PFSK-1 (cell line): ENCODE measurements at regions not wholly inside any gene's neighbourhood (a gene's known extent, or its start where the extent isn't known, plus 50 kb on each side); places are given as distances from the start of the nearest gene placed in this dataset.

Source experiments
- FOXP2 ChIP-seq: optimal IDR thresholded peaks from 2 replicates; pipeline ENCODE3; 2011; ENCODE audit warnings: borderline replicate concordance, control low read depth, inconsistent platforms; ENCODE audit not compliant: insufficient read depth; ENCODE audit errors: extremely low read length, extremely low read depth
- POLR2AphosphoS5 ChIP-seq: IDR thresholded peaks from 2 replicates; pipeline ENCODE4 v1.6.1; 2012; ENCODE audit warnings: low read depth, mild to moderate bottlenecking, control low read depth, low read length, moderate library complexity
- SIN3A ChIP-seq: IDR thresholded peaks from 2 replicates; pipeline ENCODE4 v1.6.1; 2012; ENCODE audit warnings: mild to moderate bottlenecking, low read length, moderate library complexity, borderline replicate concordance; ENCODE audit not compliant: insufficient read depth
- TAF1 ChIP-seq: IDR thresholded peaks from 2 replicates; pipeline ENCODE4 v1.6.1; 2012; ENCODE audit warnings: low read length, control low read depth, borderline replicate concordance; ENCODE audit not compliant: insufficient read depth
- TF ChIP-seq, protein P1 (sequence below), 2 experiments: IDR thresholded peaks; 2 replicates each; pipeline versions ENCODE4 v1.6.1 to v1.8.0; 2011 to 2012; ENCODE audit warnings: low read depth in 2 of 2, low read length in 2 of 2, control low read depth in 1 of 2, inconsistent platforms in 1 of 2, mild to moderate bottlenecking in 1 of 2, moderate library complexity in 1 of 2; ENCODE audit not compliant: insufficient read depth in 1 of 2

DNA sequence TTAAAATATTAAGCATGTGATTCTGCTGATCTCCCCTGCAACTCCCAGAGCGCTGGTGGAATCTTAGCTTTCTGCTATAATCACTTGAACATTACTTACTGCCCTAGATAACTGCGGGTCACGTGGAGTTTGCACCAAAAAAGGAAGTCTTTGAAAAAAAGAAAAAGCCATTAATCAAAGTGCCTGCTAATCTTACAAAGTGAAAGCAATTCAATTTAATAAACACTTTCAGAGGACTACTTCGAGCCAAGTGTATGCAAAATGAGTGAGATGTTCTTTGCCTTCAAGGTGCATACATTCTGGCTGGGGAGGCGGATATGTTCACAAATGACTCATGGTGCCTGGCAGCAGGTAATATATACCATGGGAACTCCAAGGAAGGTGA, 109.9 kb upstream of the GAP43 start:
- TF ChIP-seq, protein P1, sequence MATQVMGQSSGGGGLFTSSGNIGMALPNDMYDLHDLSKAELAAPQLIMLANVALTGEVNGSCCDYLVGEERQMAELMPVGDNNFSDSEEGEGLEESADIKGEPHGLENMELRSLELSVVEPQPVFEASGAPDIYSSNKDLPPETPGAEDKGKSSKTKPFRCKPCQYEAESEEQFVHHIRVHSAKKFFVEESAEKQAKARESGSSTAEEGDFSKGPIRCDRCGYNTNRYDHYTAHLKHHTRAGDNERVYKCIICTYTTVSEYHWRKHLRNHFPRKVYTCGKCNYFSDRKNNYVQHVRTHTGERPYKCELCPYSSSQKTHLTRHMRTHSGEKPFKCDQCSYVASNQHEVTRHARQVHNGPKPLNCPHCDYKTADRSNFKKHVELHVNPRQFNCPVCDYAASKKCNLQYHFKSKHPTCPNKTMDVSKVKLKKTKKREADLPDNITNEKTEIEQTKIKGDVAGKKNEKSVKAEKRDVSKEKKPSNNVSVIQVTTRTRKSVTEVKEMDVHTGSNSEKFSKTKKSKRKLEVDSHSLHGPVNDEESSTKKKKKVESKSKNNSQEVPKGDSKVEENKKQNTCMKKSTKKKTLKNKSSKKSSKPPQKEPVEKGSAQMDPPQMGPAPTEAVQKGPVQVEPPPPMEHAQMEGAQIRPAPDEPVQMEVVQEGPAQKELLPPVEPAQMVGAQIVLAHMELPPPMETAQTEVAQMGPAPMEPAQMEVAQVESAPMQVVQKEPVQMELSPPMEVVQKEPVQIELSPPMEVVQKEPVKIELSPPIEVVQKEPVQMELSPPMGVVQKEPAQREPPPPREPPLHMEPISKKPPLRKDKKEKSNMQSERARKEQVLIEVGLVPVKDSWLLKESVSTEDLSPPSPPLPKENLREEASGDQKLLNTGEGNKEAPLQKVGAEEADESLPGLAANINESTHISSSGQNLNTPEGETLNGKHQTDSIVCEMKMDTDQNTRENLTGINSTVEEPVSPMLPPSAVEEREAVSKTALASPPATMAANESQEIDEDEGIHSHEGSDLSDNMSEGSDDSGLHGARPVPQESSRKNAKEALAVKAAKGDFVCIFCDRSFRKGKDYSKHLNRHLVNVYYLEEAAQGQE (IDR thresholded peaks at IDR 0.05; ENCODE audit: insufficient read depth in 1 of 2, low read depth in 2 of 2, low read length in 2 of 2): no peak
- TF ChIP-seq TAF1 (no peak), POLR2AphosphoS5 (no peak), SIN3A (no peak), FOXP2 (no peak)

DNA sequence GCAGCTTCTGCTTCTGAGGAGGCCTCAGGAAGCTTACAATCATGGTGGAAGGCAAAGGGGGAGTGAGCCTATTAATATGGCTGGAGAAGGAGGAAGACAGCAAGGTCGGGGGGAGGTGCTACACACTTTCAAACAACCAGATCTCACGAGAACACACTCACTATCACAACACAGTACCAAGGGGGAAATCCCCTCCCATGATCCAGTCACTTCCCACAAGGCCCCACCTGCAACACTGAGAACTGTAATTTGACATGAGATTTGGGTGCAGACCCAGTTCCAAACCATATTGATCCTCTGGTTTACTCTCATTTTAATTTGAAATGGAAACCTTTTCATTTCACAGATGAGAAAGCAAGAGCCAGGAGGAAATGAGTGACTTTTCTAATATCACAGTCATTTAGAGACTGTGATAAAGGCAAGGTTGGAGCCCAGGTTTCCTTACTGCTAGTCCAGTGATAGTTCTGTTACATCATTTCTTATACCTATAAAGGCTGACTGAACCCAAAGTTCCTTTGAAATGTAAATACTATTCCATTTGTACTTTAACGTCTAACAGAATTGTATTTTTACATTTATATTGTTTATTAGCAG, 105.8 kb upstream of the GAP43 start:
- TF ChIP-seq POLR2AphosphoS5 (no peak), TAF1 (no peak), FOXP2 (no peak), SIN3A (no peak)
- TF ChIP-seq, protein P1 (IDR thresholded peaks at IDR 0.05; ENCODE audit: insufficient read depth in 1 of 2, low read depth in 2 of 2, low read length in 2 of 2): no peak

DNA sequence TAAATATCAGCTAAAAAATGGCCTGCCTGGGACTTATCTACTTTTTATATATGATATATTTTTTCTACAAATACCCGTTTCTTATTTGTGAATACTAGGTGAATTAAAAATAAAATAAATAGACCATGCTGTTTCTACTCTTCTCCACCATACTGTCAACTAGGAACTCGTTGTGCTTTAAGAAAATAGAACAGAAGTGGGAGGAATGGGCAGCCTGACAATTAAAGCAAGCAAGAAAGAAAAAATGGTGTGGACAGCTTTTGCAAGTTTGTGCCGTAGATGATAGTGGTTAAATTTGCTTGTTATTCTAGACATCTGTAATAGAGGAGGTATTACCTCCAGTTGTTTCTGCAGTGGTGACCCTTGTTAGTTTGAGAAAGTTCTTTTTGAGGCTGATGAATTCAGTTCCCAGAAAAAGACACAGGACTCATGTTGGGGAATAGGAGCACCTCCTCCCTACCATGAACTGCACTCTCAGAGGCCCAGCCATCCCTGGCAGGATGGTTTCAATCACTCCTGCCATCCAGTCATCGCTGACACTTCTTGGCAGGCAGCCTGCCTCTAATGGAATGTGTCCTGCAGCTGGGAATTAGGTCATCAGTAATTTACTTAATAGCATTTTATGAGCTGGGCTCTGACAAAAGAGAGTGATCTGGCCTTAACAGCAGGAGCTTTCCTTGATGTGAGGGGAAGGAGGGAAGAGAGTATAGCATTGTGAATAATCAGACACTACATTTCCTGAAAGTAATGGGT, 105.0 kb upstream of the GAP43 start:
- TF ChIP-seq, protein P1 (IDR thresholded peaks at IDR 0.05; ENCODE audit: insufficient read depth in 1 of 2, low read depth in 2 of 2, low read length in 2 of 2): peak in 1 of 2 experiments; percentile 67; a peak in 1 of 4 replicates
- no peak for TF ChIP-seq SIN3A

DNA sequence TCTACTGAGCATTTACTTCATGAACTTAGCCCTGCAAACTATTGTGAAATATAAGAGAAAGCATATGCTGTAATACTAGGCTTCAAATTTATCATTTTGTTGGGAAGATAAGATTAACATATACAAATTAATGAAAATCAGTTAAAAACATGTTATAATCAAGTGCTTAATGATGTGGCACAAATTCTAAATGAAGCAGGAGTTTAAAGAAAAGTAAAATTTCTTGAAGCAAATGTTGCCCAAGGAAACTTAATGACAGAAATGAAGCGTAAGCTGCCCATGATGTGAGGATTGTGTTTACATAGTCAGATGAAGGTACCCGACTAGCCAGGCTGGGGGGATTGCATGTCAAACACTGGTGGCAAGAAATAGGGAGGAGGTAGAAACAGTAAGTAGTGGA, 103.1 kb upstream of the GAP43 start:
- no peak for TF ChIP-seq TAF1
- no peak for TF ChIP-seq FOXP2
- TF ChIP-seq, protein P1 (IDR thresholded peaks at IDR 0.05; ENCODE audit: insufficient read depth in 1 of 2, low read depth in 2 of 2, low read length in 2 of 2): no peak

DNA sequence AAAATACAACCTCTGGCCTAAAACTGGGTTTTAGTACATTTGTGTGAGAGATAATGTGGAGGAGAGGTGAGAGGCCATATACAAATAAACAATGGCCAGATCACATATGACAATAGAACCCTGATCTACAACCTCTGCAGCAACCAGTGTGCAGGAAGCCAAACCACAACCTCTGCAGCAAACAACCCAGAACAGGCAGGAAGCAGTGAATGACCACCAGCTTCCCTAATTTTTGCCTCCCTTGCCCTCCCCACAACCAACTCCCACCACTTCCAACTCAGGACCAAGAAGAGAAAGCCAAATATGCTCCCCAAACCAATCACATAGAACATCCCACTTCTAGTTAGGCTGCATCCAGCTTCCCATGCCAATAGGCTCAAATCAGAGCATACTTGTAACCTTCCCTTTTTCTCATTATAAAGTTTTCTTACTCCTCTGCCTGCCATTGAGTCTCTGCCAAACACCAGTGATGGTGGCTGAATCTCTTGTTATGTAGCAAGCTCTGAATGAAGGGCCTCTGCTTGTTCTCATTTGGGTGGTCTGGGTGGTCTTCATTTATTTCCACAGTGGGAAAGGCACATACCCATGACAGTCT, 102.6 kb upstream of the GAP43 start:
- TF ChIP-seq, protein P1 (IDR thresholded peaks at IDR 0.05; ENCODE audit: insufficient read depth in 1 of 2, low read depth in 2 of 2, low read length in 2 of 2): no peak
- no peak for TF ChIP-seq TAF1
- TF ChIP-seq POLR2AphosphoS5: no peak
- TF ChIP-seq SIN3A: no peak
- TF ChIP-seq FOXP2: no peak
